GM19452 (cell line): ENCODE measurements at regions not wholly inside any gene's neighbourhood (a gene's known extent, or its start where the extent isn't known, plus 50 kb on each side); places are given as distances from the start of the nearest gene placed in this dataset.

ENCODE experiments used
- ATAC-seq: cut with Tn5 transposase; IDR thresholded peaks from one replicate; pipeline ENCODE4 v1.9.1; 2021; ENCODE audit not compliant: unreplicated experiment

- ATAC-seq = no peak
Measured at GRCh38 chr18:4641771-4642368, 186.8 kb upstream of the DLGAP1 start.

- no peak for ATAC-seq
Measured at GRCh38 chr18:4640349-4641012, 185.4 kb upstream of the DLGAP1 start.

- ATAC-seq = peak; percentile 89
Measured at GRCh38 chr18:4639628-4640310, 184.7 kb upstream of the DLGAP1 start.

GRCh38 chr18:4638680-4639079 lies 183.6 kb upstream of the DLGAP1 start:
- ATAC-seq = no peak

- ATAC-seq = no peak
Measured at GRCh38 chr18:4637876-4638275, 182.8 kb upstream of the DLGAP1 start.

GRCh38 chr18:4636967-4637366 lies 181.9 kb upstream of the DLGAP1 start:
- ATAC-seq = no peak

- ATAC-seq = no peak
Measured at GRCh38 chr18:4631239-4631638, 176.1 kb upstream of the DLGAP1 start.

- ATAC-seq = no peak
Measured at GRCh38 chr18:4605212-4605611, 150.1 kb upstream of the DLGAP1 start.

GRCh38 chr18:4603955-4604354 lies 148.8 kb upstream of the DLGAP1 start:
- no peak for ATAC-seq

- ATAC-seq = no peak
Measured at GRCh38 chr18:4599312-4599711, 144.2 kb upstream of the DLGAP1 start.

GRCh38 chr18:4597301-4597700 lies 142.2 kb upstream of the DLGAP1 start:
- no peak for ATAC-seq

- ATAC-seq = no peak
Measured at GRCh38 chr18:4593895-4594294, 138.8 kb upstream of the DLGAP1 start.

- no peak for ATAC-seq
Measured at GRCh38 chr18:4593459-4593858, 138.4 kb upstream of the DLGAP1 start.

- ATAC-seq = no peak
Measured at GRCh38 chr18:4589056-4589800, 134.1 kb upstream of the DLGAP1 start.

GRCh38 chr18:4587204-4587603 lies 132.1 kb upstream of the DLGAP1 start:
- no peak for ATAC-seq

- no peak for ATAC-seq
Measured at GRCh38 chr18:4586731-4587130, 131.6 kb upstream of the DLGAP1 start.

- ATAC-seq = no peak
Measured at GRCh38 chr18:4582431-4583335, 127.6 kb upstream of the DLGAP1 start.

GRCh38 chr18:4581966-4582365 lies 126.9 kb upstream of the DLGAP1 start:
- ATAC-seq = no peak

- no peak for ATAC-seq
Measured at GRCh38 chr18:4578449-4578848, 123.3 kb upstream of the DLGAP1 start.

- ATAC-seq = no peak
Measured at GRCh38 chr18:4573735-4574134, 118.6 kb upstream of the DLGAP1 start.

GRCh38 chr18:4557502-4557901 lies 102.4 kb upstream of the DLGAP1 start:
- no peak for ATAC-seq
